ENCODE measurements at regions not wholly inside any gene's neighbourhood (a gene's known extent, or its start where the extent isn't known, plus 50 kb on each side); places are given as distances from the start of the nearest gene placed in this dataset.

- TF ChIP-seq CTCF (IDR thresholded peaks at IDR 0.05; ENCODE audit: low read length) (no peak), EZH2phosphoT487 (IDR thresholded peaks at IDR 0.05; ENCODE audit: low read length) (no peak)
These were observed 170.4 kb upstream of the MYCN start for GRCh38 chr2:15769676-15770547.
